ENCODE measurements at regions not wholly inside any gene's neighbourhood (a gene's known extent, or its start where the extent isn't known, plus 50 kb on each side); places are given as distances from the start of the nearest gene placed in this dataset.

DNA sequence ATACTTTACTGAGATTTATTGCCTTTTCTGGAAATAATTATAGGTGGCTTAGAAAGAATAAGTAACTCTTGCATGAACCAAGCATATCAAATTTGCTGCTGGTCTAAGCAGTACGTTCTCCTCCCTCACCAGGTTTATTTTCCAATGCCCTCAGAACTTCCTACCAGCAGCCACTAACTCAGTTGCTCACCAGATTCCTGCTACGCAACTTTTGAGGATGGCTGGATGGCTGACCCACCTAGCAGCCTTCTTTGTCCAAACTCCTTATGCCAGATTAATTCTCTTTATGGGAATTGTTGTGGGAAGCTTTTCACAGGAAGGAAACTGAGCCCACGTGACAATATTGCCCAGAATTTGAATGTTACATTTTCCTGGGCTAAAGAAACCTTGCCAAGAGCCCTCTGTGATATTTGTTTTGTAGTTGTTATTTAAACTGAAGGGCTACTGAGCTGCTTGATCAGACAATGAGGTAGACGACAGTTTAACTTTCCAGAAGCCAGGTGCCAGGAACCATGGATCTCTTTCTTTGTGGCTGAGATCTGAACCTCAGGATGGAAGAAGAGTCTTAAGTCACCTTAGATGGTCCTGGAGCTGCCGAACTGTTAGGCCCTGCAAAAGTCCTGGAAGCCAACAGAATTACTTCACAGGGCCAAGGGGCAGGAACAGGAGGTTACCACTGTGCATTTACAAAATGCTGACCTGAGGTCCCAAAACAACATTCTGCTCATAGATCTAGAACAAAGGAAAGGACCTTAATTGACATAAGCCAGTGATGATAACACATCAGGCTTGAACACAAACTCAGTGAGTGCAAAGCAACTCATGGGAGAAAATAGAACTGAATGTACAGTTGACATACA lies 85.5 kb upstream of the ATP1A1 start:
- ChIA-PET CTCF (no interaction called here), POLR2A (no interaction called here)
- no peak overlapping the region for H3K4me3 ChIP-seq (ENCODE audit: low read depth, low read length)
- DNase-seq (ENCODE audit: low read depth, low spot score) = no peak
- TF ChIP-seq, protein P1, sequence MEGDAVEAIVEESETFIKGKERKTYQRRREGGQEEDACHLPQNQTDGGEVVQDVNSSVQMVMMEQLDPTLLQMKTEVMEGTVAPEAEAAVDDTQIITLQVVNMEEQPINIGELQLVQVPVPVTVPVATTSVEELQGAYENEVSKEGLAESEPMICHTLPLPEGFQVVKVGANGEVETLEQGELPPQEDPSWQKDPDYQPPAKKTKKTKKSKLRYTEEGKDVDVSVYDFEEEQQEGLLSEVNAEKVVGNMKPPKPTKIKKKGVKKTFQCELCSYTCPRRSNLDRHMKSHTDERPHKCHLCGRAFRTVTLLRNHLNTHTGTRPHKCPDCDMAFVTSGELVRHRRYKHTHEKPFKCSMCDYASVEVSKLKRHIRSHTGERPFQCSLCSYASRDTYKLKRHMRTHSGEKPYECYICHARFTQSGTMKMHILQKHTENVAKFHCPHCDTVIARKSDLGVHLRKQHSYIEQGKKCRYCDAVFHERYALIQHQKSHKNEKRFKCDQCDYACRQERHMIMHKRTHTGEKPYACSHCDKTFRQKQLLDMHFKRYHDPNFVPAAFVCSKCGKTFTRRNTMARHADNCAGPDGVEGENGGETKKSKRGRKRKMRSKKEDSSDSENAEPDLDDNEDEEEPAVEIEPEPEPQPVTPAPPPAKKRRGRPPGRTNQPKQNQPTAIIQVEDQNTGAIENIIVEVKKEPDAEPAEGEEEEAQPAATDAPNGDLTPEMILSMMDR (IDR thresholded peaks at IDR 0.05; ENCODE audit: insufficient read depth, low read length, missing control alignments) = no peak

DNA sequence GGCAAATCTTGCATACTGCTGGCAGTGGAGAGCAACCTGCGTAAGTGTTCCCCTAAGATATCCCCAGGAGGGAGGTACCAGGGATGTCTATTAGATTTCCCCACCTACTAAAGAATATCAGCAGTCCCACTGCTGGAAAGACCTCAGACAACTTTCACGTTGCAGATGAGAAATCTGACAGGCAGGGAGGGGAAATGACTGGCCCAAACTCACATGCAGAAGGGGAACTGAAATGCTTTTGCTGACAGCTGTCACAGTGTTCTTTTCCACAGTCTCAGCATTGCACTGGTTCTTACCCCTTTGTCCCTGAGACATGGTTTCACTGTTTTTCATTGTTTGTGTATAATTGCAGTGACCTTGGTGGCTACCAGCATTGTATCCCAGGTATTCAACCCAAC lies 84.8 kb upstream of the ATP1A1 start:
- POLR2A ChIA-PET = no interaction called here
- CTCF ChIA-PET = no interaction called here
- TF ChIP-seq, protein P1 (IDR thresholded peaks at IDR 0.05; ENCODE audit: insufficient read depth, low read length, missing control alignments) = no peak
- H3K4me3 ChIP-seq (ENCODE audit: low read depth, low read length) = no peak overlapping the region
- DNase-seq (ENCODE audit: low read depth, low spot score) = no peak

GRCh38 chr1:116289193-116289592 lies 83.9 kb upstream of the ATP1A1 start:
- DNase-seq (ENCODE audit: low read depth, low spot score) = no peak
- H3K4me3 ChIP-seq (ENCODE audit: low read depth, low read length) = no peak overlapping the region
- ChIA-PET POLR2A (no interaction called here), CTCF (interaction anchor here (1.1 kb wide), 1 partner anchor 197 kb away, joined by 3 read pairs; no protein-coding TSS in a partner anchor)
- TF ChIP-seq, protein P1 (IDR thresholded peaks at IDR 0.05; ENCODE audit: insufficient read depth, low read length, missing control alignments) = no peak

DNA sequence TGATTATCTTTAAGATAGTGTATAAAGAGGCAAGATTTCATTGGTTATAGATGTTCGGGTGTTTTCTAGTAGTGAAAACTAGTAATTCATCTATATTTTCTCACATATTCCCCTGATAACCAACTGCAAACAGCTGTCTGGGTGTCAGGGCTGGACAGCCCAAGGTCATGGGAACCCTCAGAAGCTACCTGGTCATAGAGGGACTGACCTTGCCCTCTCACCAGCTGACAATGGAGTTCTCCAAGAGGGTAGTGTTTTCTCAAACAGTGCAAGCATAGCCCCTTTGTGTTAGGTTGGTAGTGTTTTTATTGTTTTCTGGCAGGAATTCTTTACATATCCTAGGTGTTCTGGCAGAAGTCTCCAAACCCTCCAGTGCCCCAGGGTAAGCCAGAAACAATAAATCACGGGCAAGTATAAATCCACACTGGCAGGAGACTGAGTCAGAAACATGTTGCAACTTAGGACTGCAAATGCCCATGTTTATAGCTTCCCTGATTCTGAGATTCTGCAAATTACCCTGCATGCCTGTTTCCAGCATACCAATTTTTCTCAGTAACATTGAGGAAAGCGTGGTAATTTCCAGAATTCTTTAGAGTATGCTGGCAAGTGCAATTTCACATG lies 82.8 kb upstream of the ATP1A1 start:
- no peak for DNase-seq (ENCODE audit: low read depth, low spot score)
- CTCF ChIA-PET = interaction anchor here (1.1 kb wide), 1 partner anchor 196 kb away, joined by 3 read pairs; no protein-coding TSS in a partner anchor
- TF ChIP-seq, protein P1 (IDR thresholded peaks at IDR 0.05; ENCODE audit: insufficient read depth, low read length, missing control alignments) = no peak
- H3K4me3 ChIP-seq (ENCODE audit: low read depth, low read length) = no peak overlapping the region
- POLR2A ChIA-PET = no interaction called here

- ChIA-PET POLR2A (no interaction called here), CTCF (no interaction called here)
- TF ChIP-seq, protein P1 (IDR thresholded peaks at IDR 0.05; ENCODE audit: insufficient read depth, low read length, missing control alignments) = no peak
- no peak overlapping the region for H3K4me3 ChIP-seq (ENCODE audit: low read depth, low read length)
- DNase-seq (ENCODE audit: low read depth, low spot score) = no peak
Measured at GRCh38 chr1:116291024-116291423, 82.0 kb upstream of the ATP1A1 start.

- TF ChIP-seq, protein P1 (IDR thresholded peaks at IDR 0.05; ENCODE audit: insufficient read depth, low read length, missing control alignments) = no peak
- ChIA-PET POLR2A (no interaction called here), CTCF (interaction anchor here (1.2 kb wide), 1 partner anchor 191 kb away, joined by 4 read pairs; no protein-coding TSS in a partner anchor)
- no peak overlapping the region for H3K4me3 ChIP-seq (ENCODE audit: low read depth, low read length)
- no peak for DNase-seq (ENCODE audit: low read depth, low spot score)
Measured at GRCh38 chr1:116292929-116293725, 79.9 kb upstream of the ATP1A1 start.
